ENCODE measurements at regions not wholly inside any gene's neighbourhood (a gene's known extent, or its start where the extent isn't known, plus 50 kb on each side); places are given as distances from the start of the nearest gene placed in this dataset.

GRCh38 chr12:75844049-75844770 lies 187.4 kb downstream of the PHLDA1 start:
- Histone ChIP-seq H3K4me3 (ENCODE audit: low read depth, low read length) (no peak overlapping the region), H3K27me3 (ENCODE audit: control insufficient read depth, insufficient read depth, low read length) (no peaks in the 10 kb centered on the region), H3K4me2 (ENCODE audit: low read length) (no peak overlapping the region), H3K79me2 (no peaks in the 10 kb centered on the region), H3K4me1 (no peaks in the 10 kb centered on the region), H3K9me3 (ENCODE audit: control insufficient read depth, low read length) (no peaks in the 10 kb centered on the region), H3K9ac (no peak overlapping the region), H2AFZ (no peak overlapping the region), H3K27ac (no peak overlapping the region), H3K36me3 (ENCODE audit: control insufficient read depth, insufficient read depth, low read length) (no peaks in the 10 kb centered on the region)
- TF ChIP-seq CTCF (IDR thresholded peaks at IDR 0.05) = no peak

- H3K79me2 ChIP-seq = no peaks in the 10 kb centered on the region
- no peak overlapping the region for H3K4me2 ChIP-seq (ENCODE audit: low read length)
- no peak for TF ChIP-seq CTCF (IDR thresholded peaks at IDR 0.05)
- no peak overlapping the region for H2AFZ ChIP-seq
- no peaks in the 10 kb centered on the region for H3K36me3 ChIP-seq (ENCODE audit: control insufficient read depth, insufficient read depth, low read length)
- no peaks in the 10 kb centered on the region for H3K4me1 ChIP-seq
- H3K27me3 ChIP-seq (ENCODE audit: control insufficient read depth, insufficient read depth, low read length) = no peaks in the 10 kb centered on the region
- H3K4me3 ChIP-seq (ENCODE audit: low read depth, low read length) = no peak overlapping the region
- no peaks in the 10 kb centered on the region for H3K9me3 ChIP-seq (ENCODE audit: control insufficient read depth, low read length)
- H3K27ac ChIP-seq = no peak overlapping the region
- no peak overlapping the region for H3K9ac ChIP-seq
These were observed 189.5 kb downstream of the PHLDA1 start for GRCh38 chr12:75842090-75842489.

GRCh38 chr12:75840994-75841355 lies 190.6 kb downstream of the PHLDA1 start:
- H3K4me3 ChIP-seq (ENCODE audit: low read depth, low read length) = no peak overlapping the region
- no peaks in the 10 kb centered on the region for H3K4me1 ChIP-seq
- H3K27ac ChIP-seq = no peak overlapping the region
- H3K9me3 ChIP-seq (ENCODE audit: control insufficient read depth, low read length) = no peaks in the 10 kb centered on the region
- H3K27me3 ChIP-seq (ENCODE audit: control insufficient read depth, insufficient read depth, low read length) = no peaks in the 10 kb centered on the region
- H3K9ac ChIP-seq = no peak overlapping the region
- H2AFZ ChIP-seq = no peak overlapping the region
- no peak for TF ChIP-seq CTCF (IDR thresholded peaks at IDR 0.05)
- no peaks in the 10 kb centered on the region for H3K36me3 ChIP-seq (ENCODE audit: control insufficient read depth, insufficient read depth, low read length)
- H3K4me2 ChIP-seq (ENCODE audit: low read length) = no peak overlapping the region
- H3K79me2 ChIP-seq = no peaks in the 10 kb centered on the region

GRCh38 chr12:75838309-75838708 lies 193.3 kb downstream of the PHLDA1 start:
- no peak overlapping the region for H3K4me2 ChIP-seq (ENCODE audit: low read length)
- no peaks in the 10 kb centered on the region for H3K27me3 ChIP-seq (ENCODE audit: control insufficient read depth, insufficient read depth, low read length)
- no peak overlapping the region for H2AFZ ChIP-seq
- H3K9ac ChIP-seq = no peak overlapping the region
- H3K79me2 ChIP-seq = no peaks in the 10 kb centered on the region
- no peaks in the 10 kb centered on the region for H3K4me1 ChIP-seq
- H3K9me3 ChIP-seq (ENCODE audit: control insufficient read depth, low read length) = no peaks in the 10 kb centered on the region
- no peak for TF ChIP-seq CTCF (IDR thresholded peaks at IDR 0.05)
- H3K36me3 ChIP-seq (ENCODE audit: control insufficient read depth, insufficient read depth, low read length) = no peaks in the 10 kb centered on the region
- H3K27ac ChIP-seq = no peak overlapping the region
- no peak overlapping the region for H3K4me3 ChIP-seq (ENCODE audit: low read depth, low read length)

- Histone ChIP-seq H3K9me3 (ENCODE audit: control insufficient read depth, low read length) (no peaks in the 10 kb centered on the region), H2AFZ (no peak overlapping the region), H3K27me3 (ENCODE audit: control insufficient read depth, insufficient read depth, low read length) (no peaks in the 10 kb centered on the region), H3K79me2 (no peaks in the 10 kb centered on the region), H3K36me3 (ENCODE audit: control insufficient read depth, insufficient read depth, low read length) (no peaks in the 10 kb centered on the region), H3K4me3 (ENCODE audit: low read depth, low read length) (no peak overlapping the region), H3K9ac (no peak overlapping the region), H3K4me2 (ENCODE audit: low read length) (no peak overlapping the region), H3K4me1 (no peaks in the 10 kb centered on the region), H3K27ac (no peak overlapping the region)
- no peak for TF ChIP-seq CTCF (IDR thresholded peaks at IDR 0.05)
These were observed 193.9 kb downstream of the PHLDA1 start for GRCh38 chr12:75837700-75838099.
